Keratinocyte (primary cell): ENCODE measurements at regions not wholly inside any gene's neighbourhood (a gene's known extent, or its start where the extent isn't known, plus 50 kb on each side); places are given as distances from the start of the nearest gene placed in this dataset.

Experiments used
- DNase-seq: peaks from one replicate; pipeline ENCODE4 v3.0.0-alpha.2; 2011; ENCODE audit warnings: low read depth, missing footprints, low spot score
- FAIRE-seq: peaks from 2 replicates; lab custom pipeline; 2011; peaks lifted over from hg19 to GRCh38; lab: Jason Lieb, UNC
- H2AFZ ChIP-seq: 2 replicates; pipeline ENCODE4 v1.6.0; 2012; ENCODE audit warnings: low read length, control low read depth, inconsistent platforms; ENCODE audit not compliant: control insufficient read depth
- H3K27ac ChIP-seq: 2 replicates; pipeline ENCODE4 v1.5.1; 2011; ENCODE audit warnings: low read length; ENCODE audit not compliant: control insufficient read depth, insufficient read depth
- H3K27me3 ChIP-seq: 3 replicates; pipeline ENCODE4 v1.6.0; 2011; ENCODE audit warnings: low read length; ENCODE audit not compliant: control insufficient read depth, insufficient read depth; ENCODE audit errors: extremely low read depth
- H3K36me3 ChIP-seq, 2 experiments: 2 replicates in 1 of 2; 3 replicates in 1 of 2; pipeline ENCODE4 v1.5.1; 2011; ENCODE audit warnings: low read length in 2 of 2, mild to moderate bottlenecking in 1 of 2; ENCODE audit not compliant: control insufficient read depth in 2 of 2, insufficient read depth in 2 of 2; ENCODE audit errors: extremely low read depth in 1 of 2
- H3K4me1 ChIP-seq: 3 replicates; pipeline ENCODE4 v1.5.1; 2011; ENCODE audit warnings: low read length; ENCODE audit not compliant: control insufficient read depth, insufficient read depth; ENCODE audit errors: extremely low read depth
- H3K4me2 ChIP-seq: 3 replicates; pipeline ENCODE4 v1.6.0; 2011; ENCODE audit warnings: low read depth, low read length; ENCODE audit not compliant: control insufficient read depth, insufficient read depth; ENCODE audit errors: extremely low read depth
- H3K4me3 ChIP-seq, 3 experiments: fragments of 200-600 bp in 1 of 3; sonication (generic) in 1 of 3; 2 replicates in 2 of 3; 3 replicates in 1 of 3; pipeline ENCODE4 v1.5.1; 2011 to 2016; ENCODE audit warnings: low read length in 3 of 3, mild to moderate bottlenecking in 3 of 3, control low read depth in 2 of 3, inconsistent platforms in 1 of 3, low read depth in 1 of 3, mixed read lengths in 1 of 3, mixed run types in 1 of 3, moderate library complexity in 1 of 3; ENCODE audit not compliant: control insufficient read depth in 2 of 3, insufficient read depth in 2 of 3; ENCODE audit errors: extremely low read depth in 1 of 3
- H3K79me2 ChIP-seq: 2 replicates; pipeline ENCODE4 v1.6.0; 2012; ENCODE audit warnings: low read length; ENCODE audit not compliant: control insufficient read depth, insufficient read depth
- H3K9ac ChIP-seq: 3 replicates; pipeline ENCODE4 v1.6.0; 2011; ENCODE audit warnings: low read length; ENCODE audit not compliant: control insufficient read depth, insufficient read depth; ENCODE audit errors: extremely low read depth
- H3K9me1 ChIP-seq: 3 replicates; pipeline ENCODE4 v1.6.0; 2011; ENCODE audit warnings: low read length; ENCODE audit not compliant: control insufficient read depth, insufficient read depth; ENCODE audit errors: extremely low read depth
- H3K9me3 ChIP-seq: 2 replicates; pipeline ENCODE4 v1.5.1; 2012; ENCODE audit warnings: low read depth, low read length; ENCODE audit not compliant: control insufficient read depth
- H4K20me1 ChIP-seq: 3 replicates; pipeline ENCODE4 v1.6.0; 2011; ENCODE audit warnings: low read length; ENCODE audit not compliant: control insufficient read depth, insufficient read depth; ENCODE audit errors: extremely low read depth
- EZH2 ChIP-seq: IDR thresholded peaks from one replicate; pipeline ENCODE4 v1.6.1; 2012; ENCODE audit warnings: inconsistent platforms, mild to moderate bottlenecking, low read length, moderate library complexity
- dilution Hi-C: fragments of 300-500 bp; cut with MboI; formaldehyde crosslinking; loops from one replicate; pipeline ENCODE4 v1.7.0; 2020; ENCODE audit warnings: low sequenced_read_pairs; ENCODE audit not compliant: extremely low pct_ligation_motif_present
- TF ChIP-seq, protein P1 (sequence below), 3 experiments: IDR thresholded peaks in 1 of 3; conservative IDR thresholded peaks in 1 of 3; optimal IDR thresholded peaks in 1 of 3; 2 replicates in 2 of 3; 3 replicates in 1 of 3; pipeline versions ENCODE3 to v1.5.1; 2011; ENCODE audit warnings: low read length in 3 of 3, mild to moderate bottlenecking in 3 of 3, moderate library complexity in 2 of 3, control low read depth in 1 of 3, inconsistent platforms in 1 of 3; ENCODE audit not compliant: insufficient read depth in 2 of 3; ENCODE audit errors: extremely low read depth in 1 of 3

DNA sequence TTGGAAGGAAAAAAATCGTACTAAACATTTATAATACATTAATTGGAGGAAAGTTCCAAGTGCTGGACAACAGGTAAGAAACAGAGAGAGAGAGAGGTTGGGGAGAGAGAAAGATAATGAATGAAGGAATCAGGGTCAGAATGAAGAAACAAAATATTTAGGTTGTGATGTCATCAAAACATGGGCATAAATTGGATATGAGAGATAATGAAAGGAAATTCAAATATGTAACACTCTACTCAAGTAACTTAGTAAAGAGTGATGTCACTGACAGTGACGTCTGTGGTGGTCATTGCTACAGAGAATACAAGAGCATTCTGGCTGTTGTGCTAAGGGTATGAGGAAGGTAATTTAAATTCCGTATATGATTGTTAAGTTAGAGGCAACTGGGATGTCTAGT is 543.4 kb upstream of the COX7C start:
- dilution Hi-C loops: no loop called here
- Histone ChIP-seq H3K27ac (no peak overlapping the region), H3K9me3 (no peaks in the 10 kb centered on the region), H3K4me3 (no peak overlapping the region), H3K4me1 (no peaks in the 10 kb centered on the region), H2AFZ (no peak overlapping the region), H4K20me1 (no peaks in the 10 kb centered on the region), H3K79me2 (no peaks in the 10 kb centered on the region), H3K9ac (no peak overlapping the region), H3K9me1 (no peaks in the 10 kb centered on the region), H3K4me2 (no peak overlapping the region), H3K27me3 (no peaks in the 10 kb centered on the region), H3K36me3 (no peaks in the 10 kb centered on the region)
- no peak for DNase-seq
- no peak for TF ChIP-seq EZH2
- TF ChIP-seq, protein P1, sequence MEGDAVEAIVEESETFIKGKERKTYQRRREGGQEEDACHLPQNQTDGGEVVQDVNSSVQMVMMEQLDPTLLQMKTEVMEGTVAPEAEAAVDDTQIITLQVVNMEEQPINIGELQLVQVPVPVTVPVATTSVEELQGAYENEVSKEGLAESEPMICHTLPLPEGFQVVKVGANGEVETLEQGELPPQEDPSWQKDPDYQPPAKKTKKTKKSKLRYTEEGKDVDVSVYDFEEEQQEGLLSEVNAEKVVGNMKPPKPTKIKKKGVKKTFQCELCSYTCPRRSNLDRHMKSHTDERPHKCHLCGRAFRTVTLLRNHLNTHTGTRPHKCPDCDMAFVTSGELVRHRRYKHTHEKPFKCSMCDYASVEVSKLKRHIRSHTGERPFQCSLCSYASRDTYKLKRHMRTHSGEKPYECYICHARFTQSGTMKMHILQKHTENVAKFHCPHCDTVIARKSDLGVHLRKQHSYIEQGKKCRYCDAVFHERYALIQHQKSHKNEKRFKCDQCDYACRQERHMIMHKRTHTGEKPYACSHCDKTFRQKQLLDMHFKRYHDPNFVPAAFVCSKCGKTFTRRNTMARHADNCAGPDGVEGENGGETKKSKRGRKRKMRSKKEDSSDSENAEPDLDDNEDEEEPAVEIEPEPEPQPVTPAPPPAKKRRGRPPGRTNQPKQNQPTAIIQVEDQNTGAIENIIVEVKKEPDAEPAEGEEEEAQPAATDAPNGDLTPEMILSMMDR (optimal IDR thresholded peaks at IDR 0.05 in 1 of 3, IDR thresholded peaks at IDR 0.05 in 1 of 3, conservative IDR thresholded peaks at IDR 0.05 in 1 of 3; ENCODE audit: extremely low read depth in 1 of 3, insufficient read depth in 2 of 3, low read length in 3 of 3): no peak
- FAIRE-seq: no peak

DNA sequence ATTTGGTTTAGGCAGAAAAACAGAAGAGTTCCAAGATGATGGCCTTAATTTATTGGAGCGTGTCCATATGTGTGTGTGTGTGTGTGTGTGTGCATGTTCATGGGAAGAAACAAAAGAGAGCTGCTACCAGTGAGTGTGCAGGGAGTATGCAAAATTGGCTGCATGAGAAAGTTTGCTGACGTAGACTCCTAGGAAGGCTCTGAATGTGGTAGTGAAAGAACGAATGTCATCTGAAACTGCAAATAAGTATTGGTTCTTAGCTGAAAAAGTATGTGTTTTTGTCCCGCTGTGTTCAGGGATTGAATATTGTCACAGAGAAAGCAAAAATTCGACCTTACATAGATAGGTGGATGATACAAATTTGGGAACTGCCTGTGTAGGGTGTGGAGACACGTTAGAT is 542.6 kb upstream of the COX7C start:
- TF ChIP-seq EZH2: no peak
- TF ChIP-seq, protein P1 (optimal IDR thresholded peaks at IDR 0.05 in 1 of 3, IDR thresholded peaks at IDR 0.05 in 1 of 3, conservative IDR thresholded peaks at IDR 0.05 in 1 of 3; ENCODE audit: extremely low read depth in 1 of 3, insufficient read depth in 2 of 3, low read length in 3 of 3): no peak
- no peaks in the 10 kb centered on the region for H3K27me3 ChIP-seq
- dilution Hi-C loops: no loop called here
- H3K4me1 ChIP-seq: no peaks in the 10 kb centered on the region
- no peak overlapping the region for H2AFZ ChIP-seq
- H3K36me3 ChIP-seq: no peaks in the 10 kb centered on the region
- H3K4me3 ChIP-seq: no peak overlapping the region
- no peaks in the 10 kb centered on the region for H3K9me3 ChIP-seq
- H3K79me2 ChIP-seq: no peaks in the 10 kb centered on the region
- no peaks in the 10 kb centered on the region for H3K9me1 ChIP-seq
- FAIRE-seq (no peak), DNase-seq (no peak)
- no peak overlapping the region for H3K27ac ChIP-seq
- H4K20me1 ChIP-seq: no peaks in the 10 kb centered on the region
- H3K9ac ChIP-seq: no peak overlapping the region
- H3K4me2 ChIP-seq: no peak overlapping the region
